ENCODE measurements at regions not wholly inside any gene's neighbourhood (a gene's known extent, or its start where the extent isn't known, plus 50 kb on each side); places are given as distances from the start of the nearest gene placed in this dataset.
A peak's percentile ranks its signal among the peaks of the same experiment; 100 is the strongest.
"Not testable (repeated sequence)": the region's sequence is repeated elsewhere in the genome, so short reads cannot be mapped to it uniquely, and the experiment has no call there.

DNA sequence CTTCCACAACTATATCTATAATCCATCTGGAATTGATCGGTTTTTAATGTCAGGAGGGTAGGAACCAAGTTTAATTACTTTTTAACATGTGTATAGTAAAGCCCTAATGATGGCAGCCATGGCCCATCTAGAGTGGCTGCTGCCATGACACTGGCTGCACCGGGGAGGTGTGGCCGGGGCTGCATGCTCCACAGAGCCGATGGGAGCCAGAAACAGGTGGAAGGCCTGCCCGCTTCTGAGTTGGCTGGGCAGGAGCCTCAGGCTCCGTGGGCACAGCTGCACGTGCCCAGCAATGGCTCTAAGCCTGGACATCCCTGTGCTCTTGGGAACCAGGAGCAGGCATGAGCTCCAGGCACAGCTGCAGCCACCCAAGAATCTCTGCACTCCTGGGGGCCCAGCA lies 73.0 kb downstream of the GBP6 start:
- DNase-seq (ENCODE audit: low read depth, low spot score): no peak

- DNase-seq (ENCODE audit: low read depth, low spot score): not testable (repeated sequence)
These were observed 74.4 kb downstream of the GBP6 start for GRCh38 chr1:89438301-89438700.

DNA sequence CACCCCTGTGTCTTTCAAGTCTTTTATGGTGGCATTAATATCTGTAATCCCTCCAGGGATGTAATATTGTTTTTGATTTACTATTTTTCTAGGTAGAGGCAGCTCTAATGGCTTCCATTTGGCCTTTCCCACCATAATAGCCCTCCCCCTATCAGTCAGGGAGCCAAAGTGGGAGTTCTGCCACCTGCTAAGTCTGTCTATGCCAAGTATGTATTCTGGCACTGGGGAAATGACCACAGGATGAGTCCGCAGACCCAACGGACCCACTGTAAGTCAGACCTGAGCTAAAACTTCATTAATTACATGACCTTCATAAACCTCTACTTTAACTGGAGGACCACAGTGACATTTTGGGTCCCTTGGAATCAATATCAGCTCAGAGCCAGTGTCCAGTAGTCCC lies 77.1 kb downstream of the GBP6 start:
- DNase-seq (ENCODE audit: low read depth, low spot score): no peak

- no peak for DNase-seq (ENCODE audit: low read depth, low spot score)
These were observed 79.8 kb upstream of the LRRC8B start for GRCh38 chr1:89444791-89445190.

- no peak for DNase-seq (ENCODE audit: low read depth, low spot score)
These were observed 73.6 kb upstream of the LRRC8B start for GRCh38 chr1:89451011-89451410.

DNA sequence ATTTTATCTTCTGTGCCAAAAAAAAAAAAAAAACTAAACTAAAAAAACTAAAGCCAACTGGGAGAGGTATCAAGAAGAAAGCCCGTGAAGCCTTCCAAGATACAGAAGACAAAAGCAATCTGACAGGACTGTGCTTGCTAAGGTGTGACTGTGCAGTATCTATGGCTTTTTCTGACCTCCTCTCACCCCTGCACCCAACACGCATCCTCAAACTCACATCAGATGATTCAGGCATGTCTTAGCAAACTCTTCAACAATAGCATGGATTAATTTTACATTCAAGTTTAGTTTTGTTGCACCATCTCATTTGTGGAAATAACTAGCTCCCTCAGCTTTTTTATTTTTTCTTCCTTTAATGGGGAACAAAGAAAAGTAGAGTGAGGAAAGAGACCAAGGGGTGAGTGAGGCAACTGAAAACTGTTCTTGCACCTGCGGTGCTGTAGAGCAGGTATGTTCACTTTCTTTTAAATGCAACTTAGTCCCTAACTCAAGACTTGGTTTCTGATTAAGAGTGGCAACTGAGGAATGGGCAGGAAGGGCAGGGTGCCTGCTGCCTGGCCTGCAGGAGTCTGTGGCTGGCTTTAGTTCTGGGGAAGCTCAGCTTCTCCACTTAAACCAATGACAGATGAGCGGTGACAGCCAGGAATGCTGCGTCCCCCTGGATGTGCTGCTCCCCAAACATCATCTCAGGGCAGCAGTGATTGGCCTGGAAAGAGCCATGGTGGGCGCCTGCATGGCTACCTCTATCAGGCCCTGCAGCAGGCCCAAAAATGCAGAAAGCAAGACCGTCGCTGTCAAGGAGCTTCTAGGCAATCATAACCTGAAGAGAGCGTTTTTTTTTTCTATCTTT lies 71.3 kb upstream of the LRRC8B start:
- no peak for DNase-seq (ENCODE audit: low read depth, low spot score)

DNA sequence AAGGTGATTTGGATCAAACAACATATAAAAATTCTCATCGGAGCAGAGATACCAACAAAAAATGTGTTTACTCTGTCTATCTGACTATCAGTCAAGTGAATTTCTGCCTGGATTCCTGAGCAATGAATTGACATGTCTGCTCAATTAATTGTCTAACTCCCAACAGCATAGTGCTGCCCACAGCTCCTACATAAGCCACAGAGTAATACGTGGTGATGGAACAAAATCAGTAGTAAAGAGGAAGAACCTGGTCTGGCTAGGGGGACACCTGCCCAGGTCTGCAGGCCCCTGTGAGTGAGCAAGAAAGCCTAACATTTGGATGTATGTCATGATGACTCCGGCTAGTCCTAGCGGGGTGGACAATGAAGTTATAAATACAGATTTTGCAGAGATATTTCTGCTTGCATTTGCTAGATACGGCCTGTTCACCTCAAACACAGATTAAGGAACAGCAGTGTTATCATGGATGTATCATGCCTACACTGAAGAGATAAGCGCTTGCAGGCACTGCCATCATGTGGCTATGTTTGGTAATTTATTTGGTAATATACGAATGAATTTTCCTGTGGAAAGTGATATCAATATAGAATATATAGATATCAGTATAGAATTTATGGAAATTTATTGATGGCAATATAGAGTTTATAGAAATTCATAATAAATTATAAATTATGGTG lies 69.6 kb upstream of the LRRC8B start:
- peak; percentile 33 for DNase-seq (ENCODE audit: low read depth, low spot score)

GRCh38 chr1:89457046-89457445 lies 67.6 kb upstream of the LRRC8B start:
- no peak for DNase-seq (ENCODE audit: low read depth, low spot score)

DNA sequence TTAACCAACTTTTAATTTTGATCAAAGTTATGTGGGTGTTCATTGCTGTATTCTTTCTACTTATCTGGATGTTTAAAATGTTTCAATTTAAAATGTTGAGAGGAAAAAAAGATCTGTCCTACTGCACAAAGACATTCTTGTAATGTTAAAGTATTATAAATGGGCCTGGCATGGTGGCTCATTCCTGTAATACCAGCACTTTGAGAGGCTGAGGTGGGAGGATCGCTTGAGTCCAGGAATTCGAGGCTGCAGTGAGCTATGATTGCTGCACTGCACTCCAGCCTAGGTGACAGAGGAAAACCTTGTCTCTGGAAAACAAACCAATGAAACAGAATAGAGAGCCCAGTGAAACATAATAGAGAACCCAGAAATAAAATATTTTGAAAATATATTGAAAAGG lies 65.5 kb upstream of the LRRC8B start:
- no peak for DNase-seq (ENCODE audit: low read depth, low spot score)

GRCh38 chr1:89460325-89460724 lies 64.3 kb upstream of the LRRC8B start:
- no peak for DNase-seq (ENCODE audit: low read depth, low spot score)

DNA sequence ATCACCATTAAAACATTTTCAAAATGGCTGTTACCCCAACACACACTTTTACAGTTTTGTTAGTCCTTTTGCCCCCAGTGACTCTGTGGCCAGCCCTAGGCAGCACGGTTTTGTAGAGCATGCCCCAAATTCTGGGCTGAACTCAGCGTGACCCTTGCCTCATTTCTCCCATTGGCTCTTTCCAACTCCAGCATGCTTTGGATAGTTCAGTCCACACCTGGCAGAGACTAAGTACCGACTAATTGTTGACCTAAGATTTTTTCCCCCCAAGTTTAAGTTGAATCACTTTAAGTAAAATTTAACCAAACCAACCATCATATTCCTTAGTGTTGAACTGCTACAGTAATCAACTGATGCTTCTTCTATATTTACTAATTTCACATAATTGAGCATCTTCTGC lies 62.4 kb upstream of the LRRC8B start:
- DNase-seq (ENCODE audit: low read depth, low spot score): no peak

- no peak for DNase-seq (ENCODE audit: low read depth, low spot score)
These were observed 60.6 kb upstream of the LRRC8B start for GRCh38 chr1:89464008-89464407.

DNA sequence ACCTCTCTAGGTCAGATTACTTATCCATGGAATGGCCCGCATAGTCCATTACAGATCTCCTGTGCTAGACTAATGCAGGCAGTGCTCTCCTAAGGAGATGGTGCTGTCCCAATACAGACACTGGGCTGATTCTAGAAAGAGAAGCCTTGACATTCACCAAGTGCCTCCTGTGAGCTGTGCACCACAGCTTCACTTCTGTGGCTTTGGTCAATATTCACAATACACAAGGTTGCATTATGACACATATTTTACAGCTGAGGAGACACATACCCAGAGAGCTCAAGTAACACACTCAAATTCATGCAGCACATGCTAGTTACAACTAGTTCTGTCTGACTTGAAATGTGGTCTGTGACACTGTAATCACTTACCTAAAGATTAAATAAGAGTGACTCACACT lies 59.4 kb upstream of the LRRC8B start:
- no peak for DNase-seq (ENCODE audit: low read depth, low spot score)

DNA sequence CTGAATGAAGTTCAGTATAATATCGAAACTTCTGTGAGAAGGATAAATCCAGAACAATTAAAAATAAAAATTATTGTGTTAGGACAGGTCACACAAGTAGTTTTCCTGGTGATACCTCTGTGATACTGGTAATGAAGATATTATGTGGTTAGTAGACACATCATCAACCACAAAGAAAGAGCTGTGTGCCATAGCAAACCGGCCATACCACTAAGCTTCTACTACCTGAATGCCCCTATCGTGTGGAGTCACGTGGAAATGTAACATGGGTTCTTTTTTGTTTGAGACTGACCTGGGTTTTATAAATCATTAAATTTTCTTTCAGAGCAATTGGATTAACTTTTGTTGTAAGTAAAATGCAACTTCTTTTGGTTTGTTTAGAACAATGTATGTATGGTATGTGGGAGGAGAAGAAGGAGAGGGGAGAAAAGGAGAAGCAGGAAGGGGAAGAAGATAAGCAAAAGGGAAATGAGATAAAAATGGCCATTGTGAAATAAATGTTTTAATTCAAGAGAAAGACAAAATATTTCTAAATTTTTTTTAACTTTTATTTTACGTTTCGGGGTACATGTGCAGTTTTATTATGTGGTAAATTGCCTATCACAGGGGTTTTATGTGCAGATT lies 58.2 kb upstream of the LRRC8B start:
- no peak for DNase-seq (ENCODE audit: low read depth, low spot score)

- no peak for DNase-seq (ENCODE audit: low read depth, low spot score)
These were observed 52.4 kb upstream of the LRRC8B start for GRCh38 chr1:89472253-89472652.

DNA sequence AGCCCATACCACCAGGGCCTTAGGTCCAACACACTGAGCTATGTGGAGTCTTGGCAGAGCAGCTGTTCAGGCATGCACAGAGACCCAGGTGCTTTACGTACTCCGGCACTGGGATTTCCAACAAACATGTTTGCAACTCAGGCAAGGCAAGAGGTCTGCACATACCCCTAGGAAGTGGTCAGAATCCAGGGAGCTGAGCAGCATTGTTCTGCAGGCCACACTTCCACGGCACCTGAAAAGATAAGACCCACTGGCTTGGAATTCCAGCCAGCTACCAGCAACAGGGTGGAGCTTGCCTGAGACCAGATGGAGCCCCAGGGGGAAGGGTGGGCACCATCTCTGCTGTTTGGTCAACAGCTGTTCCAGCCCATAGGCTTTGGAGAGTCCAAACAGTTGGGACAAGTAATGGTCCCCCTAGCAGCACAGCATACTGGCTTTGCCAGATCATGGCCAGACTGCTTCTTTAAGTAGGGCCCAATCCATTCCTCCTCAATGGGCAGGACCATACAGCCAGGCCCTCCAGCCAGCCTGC lies 51.7 kb upstream of the LRRC8B start:
- no peak for DNase-seq (ENCODE audit: low read depth, low spot score)
